ENCODE measurements at regions not wholly inside any gene's neighbourhood (a gene's known extent, or its start where the extent isn't known, plus 50 kb on each side); places are given as distances from the start of the nearest gene placed in this dataset.

GRCh38 chr11:87849216-87849615 is 326.0 kb downstream of the RAB38 start (continued):
- TF ChIP-seq ZNF462 (CRISPR knock-in tag; IDR thresholded peaks at IDR 0.05) (no peak), CTCF (conservative IDR thresholded peaks at IDR 0.05; ENCODE audit: low read depth in 2 of 2) (no peak), EZH2 (IDR thresholded peaks at IDR 0.05; ENCODE audit: low read depth, unreplicated experiment) (no peak), REST (IDR thresholded peaks at IDR 0.05; ENCODE audit: unreplicated experiment) (no peak), ZNF331 (CRISPR knock-in tag; IDR thresholded peaks at IDR 0.05; ENCODE audit: low read depth) (no peak), JUNB (IDR thresholded peaks at IDR 0.05; ENCODE audit: unreplicated experiment) (no peak), CREB1 (CRISPR knock-in tag; IDR thresholded peaks at IDR 0.05; ENCODE audit: low read depth) (no peak), NANOG (IDR thresholded peaks at IDR 0.05; ENCODE audit: borderline replicate concordance) (no peak)

Data from GM23338 (cell line).